ENCODE measurements at regions not wholly inside any gene's neighbourhood (a gene's known extent, or its start where the extent isn't known, plus 50 kb on each side); places are given as distances from the start of the nearest gene placed in this dataset.
A peak's percentile ranks its signal among the peaks of the same experiment; 100 is the strongest.

DNA sequence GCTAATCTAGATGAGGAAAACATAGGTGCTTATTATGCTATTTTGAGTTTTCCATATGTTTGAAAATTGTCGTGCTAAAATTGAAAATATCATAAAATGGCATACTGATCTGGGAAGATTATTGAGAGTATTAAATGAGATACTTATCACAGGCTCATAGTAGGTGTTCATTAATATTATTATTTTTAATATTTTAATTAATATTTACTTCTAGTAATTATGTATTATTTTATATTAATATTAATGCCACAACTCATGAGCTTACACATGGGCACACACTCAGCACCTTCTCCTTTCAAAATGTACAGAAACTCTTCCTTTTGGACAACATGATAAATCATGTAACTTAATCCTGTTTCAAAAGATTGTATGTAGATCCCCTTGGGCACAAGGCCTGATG is 223.6 kb downstream of the RAB28 start:
- Mint-ChIP-seq H3K4me1 (peaks cover 17% of the 10 kb centered on the region), H3K9me3 (no peaks in the 10 kb centered on the region), H3K36me3 (ENCODE audit: low read depth) (no peaks in the 10 kb centered on the region), H3K4me3 (no peak overlapping the region), H3K27ac (ENCODE audit: unreplicated experiment) (no peak overlapping the region), H3K27me3 (ENCODE audit: low read depth) (no peaks in the 10 kb centered on the region)
- no peak for DNase-seq (ENCODE audit: low read depth, low spot score)
- TF ChIP-seq, protein P1, sequence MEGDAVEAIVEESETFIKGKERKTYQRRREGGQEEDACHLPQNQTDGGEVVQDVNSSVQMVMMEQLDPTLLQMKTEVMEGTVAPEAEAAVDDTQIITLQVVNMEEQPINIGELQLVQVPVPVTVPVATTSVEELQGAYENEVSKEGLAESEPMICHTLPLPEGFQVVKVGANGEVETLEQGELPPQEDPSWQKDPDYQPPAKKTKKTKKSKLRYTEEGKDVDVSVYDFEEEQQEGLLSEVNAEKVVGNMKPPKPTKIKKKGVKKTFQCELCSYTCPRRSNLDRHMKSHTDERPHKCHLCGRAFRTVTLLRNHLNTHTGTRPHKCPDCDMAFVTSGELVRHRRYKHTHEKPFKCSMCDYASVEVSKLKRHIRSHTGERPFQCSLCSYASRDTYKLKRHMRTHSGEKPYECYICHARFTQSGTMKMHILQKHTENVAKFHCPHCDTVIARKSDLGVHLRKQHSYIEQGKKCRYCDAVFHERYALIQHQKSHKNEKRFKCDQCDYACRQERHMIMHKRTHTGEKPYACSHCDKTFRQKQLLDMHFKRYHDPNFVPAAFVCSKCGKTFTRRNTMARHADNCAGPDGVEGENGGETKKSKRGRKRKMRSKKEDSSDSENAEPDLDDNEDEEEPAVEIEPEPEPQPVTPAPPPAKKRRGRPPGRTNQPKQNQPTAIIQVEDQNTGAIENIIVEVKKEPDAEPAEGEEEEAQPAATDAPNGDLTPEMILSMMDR (conservative IDR thresholded peaks at IDR 0.05): no peak

DNA sequence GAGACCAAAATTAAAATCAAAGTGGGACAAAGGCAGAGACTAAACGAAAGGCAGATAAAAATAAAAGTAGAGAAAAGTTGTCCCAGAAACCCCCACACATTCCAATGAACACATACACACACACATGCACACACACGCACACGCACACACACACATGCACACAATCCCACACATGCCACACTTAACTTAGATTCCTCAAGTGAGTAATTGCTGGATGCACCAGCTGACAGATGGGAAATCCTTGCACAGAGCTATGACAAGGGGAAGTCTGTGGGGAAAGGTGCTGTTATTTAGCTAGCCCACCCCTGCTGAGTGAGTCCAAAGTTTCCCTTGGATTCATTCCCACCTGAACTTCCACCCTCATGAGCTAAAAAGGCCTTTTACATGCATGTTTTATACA is 233.9 kb downstream of the RAB28 start:
- TF ChIP-seq, protein P1 (conservative IDR thresholded peaks at IDR 0.05): no peak
- peaks cover 5% of the 10 kb centered on the region for H3K9me3 Mint-ChIP-seq
- H3K4me1 Mint-ChIP-seq: no peaks in the 10 kb centered on the region
- H3K36me3 Mint-ChIP-seq (ENCODE audit: low read depth): peaks cover 22% of the 10 kb centered on the region
- no peak overlapping the region for H3K27ac Mint-ChIP-seq (ENCODE audit: unreplicated experiment)
- H3K27me3 Mint-ChIP-seq (ENCODE audit: low read depth): no peaks in the 10 kb centered on the region
- H3K4me3 Mint-ChIP-seq: no peak overlapping the region
- DNase-seq (ENCODE audit: low read depth, low spot score): no peak

DNA sequence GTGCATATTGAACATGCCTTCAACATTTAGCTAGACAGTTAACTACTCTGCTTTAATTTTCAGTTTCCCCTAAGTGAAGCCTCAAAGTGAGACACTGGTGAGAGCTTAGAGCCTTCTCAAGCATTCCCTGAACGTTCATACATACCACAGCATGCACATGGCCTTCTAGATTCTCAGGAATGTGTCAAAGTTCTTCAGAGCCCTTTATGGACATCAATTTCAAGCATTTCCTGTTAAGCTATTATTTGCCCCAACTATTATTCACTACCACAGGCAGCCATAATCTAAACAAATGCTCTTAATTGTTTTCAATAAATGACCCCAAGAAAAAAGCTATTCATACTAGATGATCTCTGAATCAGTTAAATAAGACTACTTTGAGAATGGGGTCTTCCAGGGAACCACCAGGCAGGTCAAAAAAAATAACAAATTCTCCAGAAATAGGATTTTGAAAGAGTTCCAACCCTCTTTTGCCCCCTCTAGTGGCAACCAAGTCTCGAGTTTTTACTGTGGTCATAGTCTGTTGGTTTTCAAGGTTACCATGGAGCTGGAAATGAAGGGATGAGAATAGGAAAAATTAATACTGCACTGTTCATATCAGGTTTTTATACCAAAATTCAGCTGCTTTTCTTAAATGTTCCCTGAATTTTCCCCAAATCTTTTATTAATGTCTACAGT is 235.4 kb downstream of the RAB28 start:
- Mint-ChIP-seq H3K9me3 (peaks cover 5% of the 10 kb centered on the region), H3K27ac (ENCODE audit: unreplicated experiment) (no peak overlapping the region), H3K4me1 (peaks cover 10% of the 10 kb centered on the region), H3K4me3 (no peak overlapping the region), H3K27me3 (ENCODE audit: low read depth) (no peaks in the 10 kb centered on the region), H3K36me3 (ENCODE audit: low read depth) (peaks cover 22% of the 10 kb centered on the region)
- TF ChIP-seq, protein P1 (conservative IDR thresholded peaks at IDR 0.05): peak; percentile 50
- no peak for DNase-seq (ENCODE audit: low read depth, low spot score)

DNA sequence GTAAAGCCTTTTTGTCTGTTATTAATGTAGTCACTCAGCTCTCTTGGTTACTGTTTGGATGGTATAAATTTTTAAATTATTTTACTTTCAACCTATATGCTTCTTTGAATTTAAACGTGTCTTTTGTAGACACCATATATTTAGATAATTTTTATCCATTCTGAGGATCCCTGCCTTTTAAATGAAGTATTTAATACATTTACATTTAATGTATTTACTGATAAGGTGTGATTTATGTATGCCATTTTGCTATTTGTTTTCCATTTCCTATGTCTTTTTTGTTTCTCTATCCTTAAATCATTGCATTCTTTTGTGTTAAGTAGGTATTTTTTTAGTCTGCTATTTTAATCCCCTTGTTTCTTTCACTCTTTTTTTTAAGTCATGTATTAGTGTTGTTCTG is 238.0 kb downstream of the RAB28 start:
- H3K4me3 Mint-ChIP-seq: no peak overlapping the region
- no peaks in the 10 kb centered on the region for H3K27me3 Mint-ChIP-seq (ENCODE audit: low read depth)
- H3K27ac Mint-ChIP-seq (ENCODE audit: unreplicated experiment): no peak overlapping the region
- peaks cover 32% of the 10 kb centered on the region for H3K36me3 Mint-ChIP-seq (ENCODE audit: low read depth)
- peaks cover 14% of the 10 kb centered on the region for H3K9me3 Mint-ChIP-seq
- no peak for DNase-seq (ENCODE audit: low read depth, low spot score)
- peaks cover 16% of the 10 kb centered on the region for H3K4me1 Mint-ChIP-seq
- TF ChIP-seq, protein P1 (conservative IDR thresholded peaks at IDR 0.05): no peak

DNA sequence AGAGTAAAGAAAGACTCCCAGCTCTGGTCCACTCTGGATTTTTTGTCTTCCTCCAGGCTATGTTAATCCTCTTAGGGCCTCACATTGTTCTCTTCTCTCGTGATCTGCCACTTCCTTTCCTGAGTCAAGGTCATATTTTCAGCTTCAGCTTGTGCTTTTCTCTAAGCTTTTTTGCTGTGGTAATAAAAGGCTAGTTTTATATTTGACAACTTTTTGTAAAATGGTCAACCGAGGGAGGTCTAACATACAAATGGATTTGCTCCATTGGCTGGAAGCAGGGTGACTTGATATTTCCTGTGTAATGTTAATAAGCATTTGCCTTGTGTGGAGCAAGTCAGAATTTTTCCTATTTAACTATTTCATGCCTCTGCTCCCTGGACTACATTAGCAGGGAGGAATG is 239.7 kb downstream of the RAB28 start:
- H3K27ac Mint-ChIP-seq (ENCODE audit: unreplicated experiment): peak overlapping the region; percentile 6
- H3K4me1 Mint-ChIP-seq: peaks cover 18% of the 10 kb centered on the region
- peaks cover 16% of the 10 kb centered on the region for H3K9me3 Mint-ChIP-seq

More for the DNA sequence above, 239.7 kb downstream of the RAB28 start:
- no peak for DNase-seq (ENCODE audit: low read depth, low spot score)
- H3K36me3 Mint-ChIP-seq (ENCODE audit: low read depth): peaks cover 35% of the 10 kb centered on the region
- no peak overlapping the region for H3K4me3 Mint-ChIP-seq
- H3K27me3 Mint-ChIP-seq (ENCODE audit: low read depth): no peaks in the 10 kb centered on the region
- TF ChIP-seq, protein P1 (conservative IDR thresholded peaks at IDR 0.05): no peak

All from neural crest cell (in vitro differentiated cells).